ENCODE measurements at regions not wholly inside any gene's neighbourhood (a gene's known extent, or its start where the extent isn't known, plus 50 kb on each side); places are given as distances from the start of the nearest gene placed in this dataset.
"Not testable (repeated sequence)": the region's sequence is repeated elsewhere in the genome, so short reads cannot be mapped to it uniquely, and the experiment has no call there.

DNA sequence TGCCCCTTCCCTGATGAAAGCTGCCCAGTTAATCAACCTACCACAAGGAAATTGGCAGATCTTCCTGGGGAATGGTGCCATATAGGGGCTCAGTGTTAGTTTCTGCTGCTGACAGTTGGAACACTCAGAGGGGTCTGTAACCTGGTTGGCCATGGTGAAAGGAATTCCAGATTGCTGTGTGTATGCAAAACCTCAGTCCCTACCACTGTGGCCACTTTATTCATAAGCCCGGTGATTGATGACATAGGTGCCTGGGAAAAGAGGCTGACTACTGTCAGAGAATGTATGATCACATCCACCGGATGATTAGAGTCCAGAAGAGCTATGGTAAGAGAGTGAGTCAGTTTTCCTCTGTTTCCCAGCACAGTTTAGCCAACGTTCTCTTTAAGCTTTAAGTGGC lies 363.9 kb upstream of the NPAP1 start:
- ATAC-seq; intact Hi-C loops (cut with DNase I); H3K9me3 ChIP-seq; H3K4me1 ChIP-seq; H3K27ac ChIP-seq; H3K4me3 ChIP-seq; H3K27me3 ChIP-seq; H3K36me3 ChIP-seq; DNase-seq: not testable (repeated sequence)

DNA sequence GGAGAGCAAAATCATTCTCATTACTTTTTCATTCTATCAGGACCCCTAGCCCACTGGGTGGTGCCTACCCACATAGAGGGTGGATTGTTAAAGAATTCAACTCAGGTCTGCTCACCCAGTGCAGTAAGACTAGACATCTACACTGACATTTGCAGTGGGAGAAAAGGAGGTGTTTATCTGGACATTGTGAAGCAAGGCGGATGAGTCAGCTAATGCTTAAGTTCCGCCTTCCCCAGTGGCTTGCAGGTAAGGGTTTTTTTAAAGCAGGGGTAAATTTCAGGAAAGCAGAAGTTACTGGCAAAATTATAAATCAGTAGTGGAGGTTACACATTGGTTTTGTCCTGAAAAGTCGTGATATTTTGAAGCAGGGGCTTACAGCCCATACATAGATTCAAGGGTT lies 359.2 kb upstream of the NPAP1 start:
- H3K4me1 ChIP-seq; H3K9me3 ChIP-seq; H3K36me3 ChIP-seq; H3K4me3 ChIP-seq; intact Hi-C loops (cut with DNase I); DNase-seq; H3K27ac ChIP-seq; H3K27me3 ChIP-seq; ATAC-seq: not testable (repeated sequence)

- intact Hi-C loops (cut with DNase I): no loop called here
- Histone ChIP-seq H3K27ac (no peak overlapping the region), H3K27me3 (no peaks in the 10 kb centered on the region), H3K4me1 (no peaks in the 10 kb centered on the region), H3K4me3 (no peak overlapping the region), H3K36me3 (no peaks in the 10 kb centered on the region), H3K9me3 (no peaks in the 10 kb centered on the region)
- ATAC-seq (no peak), DNase-seq (no peak)
- TF ChIP-seq, protein P1, sequence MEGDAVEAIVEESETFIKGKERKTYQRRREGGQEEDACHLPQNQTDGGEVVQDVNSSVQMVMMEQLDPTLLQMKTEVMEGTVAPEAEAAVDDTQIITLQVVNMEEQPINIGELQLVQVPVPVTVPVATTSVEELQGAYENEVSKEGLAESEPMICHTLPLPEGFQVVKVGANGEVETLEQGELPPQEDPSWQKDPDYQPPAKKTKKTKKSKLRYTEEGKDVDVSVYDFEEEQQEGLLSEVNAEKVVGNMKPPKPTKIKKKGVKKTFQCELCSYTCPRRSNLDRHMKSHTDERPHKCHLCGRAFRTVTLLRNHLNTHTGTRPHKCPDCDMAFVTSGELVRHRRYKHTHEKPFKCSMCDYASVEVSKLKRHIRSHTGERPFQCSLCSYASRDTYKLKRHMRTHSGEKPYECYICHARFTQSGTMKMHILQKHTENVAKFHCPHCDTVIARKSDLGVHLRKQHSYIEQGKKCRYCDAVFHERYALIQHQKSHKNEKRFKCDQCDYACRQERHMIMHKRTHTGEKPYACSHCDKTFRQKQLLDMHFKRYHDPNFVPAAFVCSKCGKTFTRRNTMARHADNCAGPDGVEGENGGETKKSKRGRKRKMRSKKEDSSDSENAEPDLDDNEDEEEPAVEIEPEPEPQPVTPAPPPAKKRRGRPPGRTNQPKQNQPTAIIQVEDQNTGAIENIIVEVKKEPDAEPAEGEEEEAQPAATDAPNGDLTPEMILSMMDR (IDR thresholded peaks at IDR 0.05): no peak
Observed at GRCh38 chr15:24318981-24319380, 356.6 kb upstream of the NPAP1 start.

DNA sequence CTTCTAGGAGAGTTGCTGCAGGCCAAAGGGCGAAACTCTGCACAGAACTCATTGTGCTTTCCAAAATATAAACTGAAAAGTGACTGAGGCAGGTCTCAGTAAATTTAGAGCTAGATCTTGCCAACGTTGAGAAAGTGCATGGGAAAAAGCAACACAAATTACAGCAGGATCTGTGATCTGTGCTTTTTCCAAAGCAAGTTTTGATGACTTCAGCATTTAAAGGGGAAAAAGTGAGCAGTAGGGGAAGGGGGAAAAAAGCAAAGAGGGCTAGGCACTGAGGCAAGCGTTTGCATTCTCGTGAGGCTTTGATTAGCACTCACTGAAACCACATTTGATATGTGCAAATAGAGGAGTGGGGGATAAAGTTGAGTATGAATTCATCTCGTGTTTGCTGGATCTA lies 351.5 kb upstream of the NPAP1 start:
- intact Hi-C loops (cut with DNase I); H3K4me3 ChIP-seq; DNase-seq; H3K4me1 ChIP-seq; ATAC-seq; H3K36me3 ChIP-seq; H3K27me3 ChIP-seq; H3K9me3 ChIP-seq; H3K27ac ChIP-seq: not testable (repeated sequence)

- DNase-seq; H3K4me1 ChIP-seq; H3K27me3 ChIP-seq; H3K9me3 ChIP-seq; H3K4me3 ChIP-seq; intact Hi-C loops (cut with DNase I); H3K27ac ChIP-seq; H3K36me3 ChIP-seq: not testable (repeated sequence)
- ATAC-seq: peak; percentile 41
Observed at GRCh38 chr15:24326513-24326912, 349.1 kb upstream of the NPAP1 start.

- H3K4me1 ChIP-seq; H3K27ac ChIP-seq; H3K4me3 ChIP-seq; DNase-seq; ATAC-seq; H3K27me3 ChIP-seq; H3K36me3 ChIP-seq; intact Hi-C loops (cut with DNase I); H3K9me3 ChIP-seq: not testable (repeated sequence)
Observed at GRCh38 chr15:24331964-24332363, 343.6 kb upstream of the NPAP1 start.

DNA sequence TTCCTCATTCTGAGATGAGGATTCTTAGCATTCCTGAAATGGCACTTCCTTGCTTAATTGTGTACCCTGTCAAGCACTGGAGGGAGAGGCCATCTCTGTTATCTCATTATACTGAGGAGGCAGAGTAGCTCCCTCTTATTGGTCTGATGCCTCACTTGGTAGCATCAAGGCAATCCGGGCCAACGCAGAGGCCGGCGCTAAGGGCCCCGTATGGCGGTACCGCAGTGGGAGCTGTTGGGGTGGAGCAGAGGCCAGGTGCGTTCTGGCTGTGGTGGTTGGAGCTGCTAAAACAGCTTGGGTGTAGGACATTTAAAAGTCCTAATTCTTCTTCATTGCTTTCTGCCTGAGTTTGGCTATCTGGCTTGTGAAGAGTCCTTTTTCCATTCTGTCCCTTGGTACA lies 333.7 kb upstream of the NPAP1 start:
- H3K9me3 ChIP-seq; H3K4me1 ChIP-seq; ATAC-seq; intact Hi-C loops (cut with DNase I); DNase-seq; H3K4me3 ChIP-seq; H3K27ac ChIP-seq; H3K36me3 ChIP-seq; H3K27me3 ChIP-seq: not testable (repeated sequence)

DNA sequence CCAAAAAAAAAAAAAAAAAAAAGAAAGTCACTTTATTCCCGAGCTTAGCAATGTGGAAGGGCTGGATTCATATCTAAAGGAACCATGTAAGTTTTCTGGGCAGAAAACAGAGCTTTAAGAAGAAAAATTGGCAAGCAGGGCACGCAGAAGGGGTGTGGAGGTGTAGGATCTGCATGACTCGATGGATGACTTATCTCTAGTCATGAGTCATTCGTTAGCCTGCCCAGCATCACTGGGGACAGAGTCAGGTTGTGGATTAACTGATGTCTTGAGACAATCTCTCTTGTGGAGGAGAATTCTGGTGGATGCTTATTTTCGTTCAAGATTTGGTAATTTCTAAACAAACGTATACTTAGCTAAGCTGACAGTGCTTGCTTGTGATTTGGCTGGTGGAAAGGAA lies 322.8 kb upstream of the NPAP1 start:
- H3K36me3 ChIP-seq; H3K4me1 ChIP-seq; H3K4me3 ChIP-seq; H3K27me3 ChIP-seq; intact Hi-C loops (cut with DNase I); H3K9me3 ChIP-seq; DNase-seq; ATAC-seq; H3K27ac ChIP-seq: not testable (repeated sequence)

DNA sequence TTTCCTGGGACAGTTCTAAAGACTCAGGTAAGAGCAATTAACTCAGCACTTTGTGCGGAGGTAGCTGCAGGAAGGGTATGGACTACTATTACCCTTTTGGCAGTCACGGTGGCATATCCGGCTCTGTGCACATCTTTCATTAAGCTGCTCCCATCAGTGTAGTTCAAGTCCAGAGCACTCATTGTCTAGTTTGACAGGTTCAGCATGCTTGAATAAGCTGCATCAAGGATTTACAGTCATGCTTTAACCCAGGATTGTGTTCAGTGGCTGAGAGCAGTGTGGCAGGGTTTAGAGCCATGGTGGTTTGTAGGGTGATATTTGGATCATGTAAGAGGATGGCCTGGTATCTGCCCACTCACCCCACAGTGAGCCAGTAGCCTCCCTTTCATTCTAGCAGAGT lies 294.5 kb upstream of the NPAP1 start:
- H3K27ac ChIP-seq; intact Hi-C loops (cut with DNase I); H3K27me3 ChIP-seq; H3K4me1 ChIP-seq; DNase-seq; H3K36me3 ChIP-seq; ATAC-seq; H3K4me3 ChIP-seq; H3K9me3 ChIP-seq: not testable (repeated sequence)

DNA sequence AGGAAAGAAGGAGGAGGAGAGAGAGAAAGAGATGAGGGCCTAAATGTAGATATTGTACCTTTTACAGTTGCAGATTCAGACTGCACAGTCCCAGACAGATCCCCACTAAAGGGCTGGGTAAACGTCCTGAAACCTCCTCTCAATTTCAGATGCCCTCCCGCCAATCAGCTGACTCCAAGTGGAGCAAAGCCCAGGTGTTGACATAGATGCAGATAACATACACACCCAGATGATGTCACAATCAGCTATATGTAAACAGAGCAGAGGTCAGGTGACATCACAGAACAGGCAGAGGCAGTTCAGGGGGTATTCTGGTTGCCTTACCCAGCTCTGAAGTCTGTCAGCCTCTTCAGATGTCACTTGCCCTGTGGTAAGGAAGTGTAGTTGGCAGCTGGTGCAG lies 290.3 kb upstream of the NPAP1 start:
- H3K36me3 ChIP-seq; intact Hi-C loops (cut with DNase I); H3K27ac ChIP-seq; DNase-seq; ATAC-seq; H3K4me1 ChIP-seq; H3K9me3 ChIP-seq; H3K4me3 ChIP-seq; H3K27me3 ChIP-seq: not testable (repeated sequence)

- Histone ChIP-seq H3K4me1 (no peaks in the 10 kb centered on the region), H3K9me3 (no peaks in the 10 kb centered on the region), H3K27ac (no peak overlapping the region), H3K27me3 (no peaks in the 10 kb centered on the region), H3K4me3 (no peak overlapping the region), H3K36me3 (no peaks in the 10 kb centered on the region)
- no peak for DNase-seq
- ATAC-seq: no peak
- TF ChIP-seq, protein P1 (IDR thresholded peaks at IDR 0.05): no peak
- intact Hi-C loops (cut with DNase I): no loop called here
Observed at GRCh38 chr15:24394303-24394702, 281.3 kb upstream of the NPAP1 start.

DNA sequence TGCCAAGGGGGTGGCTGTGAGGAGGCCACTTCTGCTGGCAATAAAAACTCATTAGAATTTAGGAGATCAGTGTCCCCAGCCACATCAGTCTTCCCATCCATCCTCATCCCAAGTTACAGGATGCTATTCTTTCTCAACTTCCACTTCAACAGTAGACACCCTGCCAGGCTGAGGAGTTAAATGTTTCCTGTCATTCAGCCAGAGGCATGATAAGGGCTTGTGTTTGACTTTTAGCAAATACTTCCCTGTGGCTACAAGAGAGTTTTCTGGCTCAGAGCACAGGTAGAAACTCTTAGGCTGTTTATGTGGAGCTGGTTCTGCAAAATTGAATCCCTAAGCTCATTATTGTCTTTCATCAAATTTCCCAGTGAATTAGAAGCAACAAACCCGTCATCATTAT lies 262.9 kb upstream of the NPAP1 start:
- intact Hi-C loops (cut with DNase I); H3K4me1 ChIP-seq; H3K9me3 ChIP-seq; DNase-seq; H3K27me3 ChIP-seq; ATAC-seq; H3K4me3 ChIP-seq; H3K36me3 ChIP-seq; H3K27ac ChIP-seq: not testable (repeated sequence)

DNA sequence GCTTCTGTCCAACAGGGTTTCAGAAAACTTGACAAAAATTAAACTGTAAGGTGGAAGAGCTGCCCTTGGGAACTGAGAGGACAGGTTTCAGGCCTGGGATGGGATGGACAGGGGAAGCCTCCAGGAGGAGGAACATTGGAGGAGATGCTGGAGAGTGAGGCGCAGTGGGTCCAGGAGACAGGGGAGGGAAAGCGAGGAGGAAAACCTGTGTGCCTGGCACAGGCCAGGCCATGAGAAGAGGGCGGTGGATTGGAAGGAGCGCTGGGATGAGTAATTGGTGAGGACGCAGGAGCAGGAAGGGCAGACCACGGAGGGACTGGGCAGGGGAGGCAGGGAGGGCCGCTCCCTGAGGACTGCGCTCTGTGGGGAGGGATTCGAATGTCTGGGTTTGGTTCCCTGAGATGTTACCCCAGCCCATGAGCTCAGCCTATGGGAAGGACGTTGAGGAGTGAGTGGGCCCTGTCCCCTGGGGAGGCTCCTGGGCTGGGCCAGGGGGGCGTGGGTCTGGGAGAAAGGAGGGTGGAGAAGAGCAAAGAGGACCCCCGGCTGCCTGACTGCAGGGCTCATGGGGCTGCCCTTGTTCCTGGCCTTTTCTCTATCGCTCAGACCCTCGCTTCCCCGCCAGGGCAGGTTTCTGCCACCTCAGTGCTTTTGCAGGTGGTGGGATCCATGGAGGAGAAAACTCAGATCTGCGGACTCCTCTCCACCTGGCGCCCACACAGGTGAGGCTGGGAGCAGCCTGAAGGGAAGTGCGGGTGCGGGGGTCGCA lies 249.1 kb upstream of the NPAP1 start:
- H3K9me3 ChIP-seq; H3K27ac ChIP-seq; H3K4me1 ChIP-seq; DNase-seq; H3K4me3 ChIP-seq; intact Hi-C loops (cut with DNase I); H3K27me3 ChIP-seq; H3K36me3 ChIP-seq: not testable (repeated sequence)
- peak; percentile 33 for ATAC-seq
